ENCODE measurements at regions not wholly inside any gene's neighbourhood (a gene's known extent, or its start where the extent isn't known, plus 50 kb on each side); places are given as distances from the start of the nearest gene placed in this dataset.
A peak's percentile ranks its signal among the peaks of the same experiment; 100 is the strongest.

DNA sequence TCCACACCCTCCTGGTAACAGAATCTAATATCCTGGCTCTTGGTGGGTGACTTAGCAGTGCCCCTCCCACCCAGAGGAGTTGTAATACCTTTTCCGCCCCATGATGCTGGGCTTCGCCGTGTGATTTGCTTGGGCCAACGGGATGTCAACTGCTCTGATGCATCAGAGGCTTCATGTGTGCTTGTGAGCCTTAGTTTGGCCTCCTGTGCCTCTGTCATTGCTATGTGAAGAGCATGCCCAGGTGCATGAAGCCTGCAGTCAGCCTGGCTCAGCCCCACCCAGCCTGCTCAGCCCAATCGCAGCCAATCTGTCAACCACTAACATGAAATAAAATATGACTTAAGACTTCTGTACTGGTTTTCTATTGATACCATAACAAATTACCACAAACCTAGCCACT lies 201.2 kb upstream of the RPL38 start:
- H3K27ac ChIP-seq, result no peak overlapping the region
- intact Hi-C loops (cut with DNase I), result no loop called here
- peaks cover 24% of the 10 kb centered on the region for H3K27me3 ChIP-seq (ENCODE audit: low read depth)
- H3K9me3 ChIP-seq, result no peaks in the 10 kb centered on the region
- TF ChIP-seq, protein P1, sequence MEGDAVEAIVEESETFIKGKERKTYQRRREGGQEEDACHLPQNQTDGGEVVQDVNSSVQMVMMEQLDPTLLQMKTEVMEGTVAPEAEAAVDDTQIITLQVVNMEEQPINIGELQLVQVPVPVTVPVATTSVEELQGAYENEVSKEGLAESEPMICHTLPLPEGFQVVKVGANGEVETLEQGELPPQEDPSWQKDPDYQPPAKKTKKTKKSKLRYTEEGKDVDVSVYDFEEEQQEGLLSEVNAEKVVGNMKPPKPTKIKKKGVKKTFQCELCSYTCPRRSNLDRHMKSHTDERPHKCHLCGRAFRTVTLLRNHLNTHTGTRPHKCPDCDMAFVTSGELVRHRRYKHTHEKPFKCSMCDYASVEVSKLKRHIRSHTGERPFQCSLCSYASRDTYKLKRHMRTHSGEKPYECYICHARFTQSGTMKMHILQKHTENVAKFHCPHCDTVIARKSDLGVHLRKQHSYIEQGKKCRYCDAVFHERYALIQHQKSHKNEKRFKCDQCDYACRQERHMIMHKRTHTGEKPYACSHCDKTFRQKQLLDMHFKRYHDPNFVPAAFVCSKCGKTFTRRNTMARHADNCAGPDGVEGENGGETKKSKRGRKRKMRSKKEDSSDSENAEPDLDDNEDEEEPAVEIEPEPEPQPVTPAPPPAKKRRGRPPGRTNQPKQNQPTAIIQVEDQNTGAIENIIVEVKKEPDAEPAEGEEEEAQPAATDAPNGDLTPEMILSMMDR (IDR thresholded peaks at IDR 0.05), result no peak
- H3K36me3 ChIP-seq, result no peaks in the 10 kb centered on the region
- no peak for ATAC-seq
- DNase-seq, result no peak
- H3K4me1 ChIP-seq, result no peaks in the 10 kb centered on the region
- no peak overlapping the region for H3K4me3 ChIP-seq

DNA sequence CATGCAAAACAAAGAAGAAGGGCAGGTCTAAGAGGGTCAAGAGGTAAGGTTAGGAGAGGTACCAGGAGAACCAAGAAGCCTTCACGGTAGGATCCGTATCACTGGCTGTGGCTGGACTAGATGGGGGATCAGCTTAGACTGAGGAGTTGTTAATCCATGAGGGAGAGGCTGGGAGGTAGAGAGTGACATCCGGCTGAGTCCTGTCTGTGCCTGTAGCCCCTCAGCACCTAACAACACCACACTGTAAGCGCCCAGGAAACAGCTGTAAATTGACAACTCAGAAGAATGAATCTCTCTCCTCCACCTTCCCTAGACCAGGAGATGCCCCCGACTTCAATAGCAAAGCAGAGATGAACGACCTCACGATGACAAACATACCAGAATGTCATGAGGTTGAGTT lies 199.4 kb upstream of the RPL38 start:
- peaks cover 37% of the 10 kb centered on the region for H3K27me3 ChIP-seq (ENCODE audit: low read depth)
- DNase-seq (no peak), ATAC-seq (no peak)
- no peaks in the 10 kb centered on the region for H3K36me3 ChIP-seq
- intact Hi-C loops (cut with DNase I), result no loop called here
- H3K4me1 ChIP-seq, result no peaks in the 10 kb centered on the region
- no peak overlapping the region for H3K27ac ChIP-seq
- H3K4me3 ChIP-seq, result no peak overlapping the region
- H3K9me3 ChIP-seq, result no peaks in the 10 kb centered on the region
- TF ChIP-seq, protein P1 (IDR thresholded peaks at IDR 0.05), result no peak

DNA sequence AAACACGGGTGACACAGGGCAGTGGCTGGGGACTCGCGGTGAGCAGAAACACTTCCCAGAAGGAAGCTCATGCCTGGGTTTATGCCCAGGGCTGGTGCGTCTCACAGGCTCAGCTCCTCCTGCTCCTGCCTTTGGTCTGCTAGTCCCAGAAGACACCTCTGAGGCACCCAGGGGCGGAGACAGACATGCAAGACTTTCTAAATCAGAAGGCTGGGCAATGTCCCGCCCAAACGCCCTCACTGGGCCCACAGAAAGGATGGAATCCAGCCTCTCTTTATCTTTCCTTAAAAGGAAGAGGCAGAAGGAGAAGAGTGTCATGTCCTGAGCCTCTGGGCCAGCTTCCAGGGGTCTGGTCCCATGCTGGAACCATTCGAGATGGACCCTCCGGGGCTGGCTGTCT lies 197.7 kb upstream of the RPL38 start:
- DNase-seq (no peak), ATAC-seq (no peak)
- Histone ChIP-seq H3K27ac (no peak overlapping the region), H3K4me1 (no peaks in the 10 kb centered on the region), H3K9me3 (no peaks in the 10 kb centered on the region), H3K27me3 (ENCODE audit: low read depth) (peaks cover 38% of the 10 kb centered on the region), H3K4me3 (no peak overlapping the region), H3K36me3 (no peaks in the 10 kb centered on the region)
- TF ChIP-seq, protein P1 (IDR thresholded peaks at IDR 0.05), result no peak
- intact Hi-C loops (cut with DNase I), result no loop called here

- H3K27me3 ChIP-seq (ENCODE audit: low read depth), result peaks cover 42% of the 10 kb centered on the region
- ATAC-seq (no peak), DNase-seq (no peak)
- TF ChIP-seq, protein P1 (IDR thresholded peaks at IDR 0.05), result no peak
- no peaks in the 10 kb centered on the region for H3K36me3 ChIP-seq
- no peaks in the 10 kb centered on the region for H3K9me3 ChIP-seq
- no peak overlapping the region for H3K27ac ChIP-seq
- H3K4me1 ChIP-seq, result no peaks in the 10 kb centered on the region
- intact Hi-C loops (cut with DNase I), result no loop called here
- no peak overlapping the region for H3K4me3 ChIP-seq
These were observed 197.1 kb upstream of the RPL38 start for GRCh38 chr17:74006371-74006770.

DNA sequence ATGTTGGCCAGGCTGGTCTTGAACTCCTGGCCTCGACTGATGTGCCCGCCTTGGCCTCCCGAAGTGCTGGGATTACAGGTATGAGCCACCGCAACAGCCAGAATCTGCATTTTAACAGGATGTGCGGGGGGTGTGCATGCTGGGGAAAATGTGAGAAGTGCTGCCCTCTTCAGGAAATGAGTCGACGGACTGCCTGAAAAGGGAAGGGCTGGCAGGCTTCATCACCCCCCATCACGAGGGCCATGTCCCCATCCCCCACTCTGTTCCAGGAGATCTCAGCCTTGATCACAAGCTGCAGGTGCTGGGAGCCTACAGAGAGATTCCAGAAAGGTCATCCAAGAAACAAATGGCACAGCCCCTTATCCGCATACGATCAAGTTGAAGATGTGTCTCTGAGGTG lies 195.3 kb upstream of the RPL38 start:
- H3K27ac ChIP-seq, result no peak overlapping the region
- H3K36me3 ChIP-seq, result no peaks in the 10 kb centered on the region
- H3K4me3 ChIP-seq, result no peak overlapping the region
- intact Hi-C loops (cut with DNase I), result no loop called here
- ATAC-seq (peak in 1 of 2 donors; percentile 38), DNase-seq (no peak)
- H3K27me3 ChIP-seq (ENCODE audit: low read depth), result peaks cover 42% of the 10 kb centered on the region
- TF ChIP-seq, protein P1 (IDR thresholded peaks at IDR 0.05), result peak; percentile 8
- no peaks in the 10 kb centered on the region for H3K4me1 ChIP-seq
- no peaks in the 10 kb centered on the region for H3K9me3 ChIP-seq
